PFSK-1 (cell line): ENCODE measurements at regions not wholly inside any gene's neighbourhood (a gene's known extent, or its start where the extent isn't known, plus 50 kb on each side); places are given as distances from the start of the nearest gene placed in this dataset.

Experiments
- FOXP2 ChIP-seq: optimal IDR thresholded peaks from 2 replicates; pipeline ENCODE3; 2011; ENCODE audit warnings: borderline replicate concordance, control low read depth, inconsistent platforms; ENCODE audit not compliant: insufficient read depth; ENCODE audit errors: extremely low read length, extremely low read depth
- POLR2AphosphoS5 ChIP-seq: IDR thresholded peaks from 2 replicates; pipeline ENCODE4 v1.6.1; 2012; ENCODE audit warnings: low read depth, mild to moderate bottlenecking, control low read depth, low read length, moderate library complexity
- REST ChIP-seq, 2 experiments: IDR thresholded peaks; 2 replicates each; pipeline versions ENCODE4 v1.6.1 to v1.8.0; 2011 to 2012; ENCODE audit warnings: low read depth in 2 of 2, low read length in 2 of 2, control low read depth in 1 of 2, inconsistent platforms in 1 of 2, mild to moderate bottlenecking in 1 of 2, moderate library complexity in 1 of 2; ENCODE audit not compliant: insufficient read depth in 1 of 2
- SIN3A ChIP-seq: IDR thresholded peaks from 2 replicates; pipeline ENCODE4 v1.6.1; 2012; ENCODE audit warnings: mild to moderate bottlenecking, low read length, moderate library complexity, borderline replicate concordance; ENCODE audit not compliant: insufficient read depth
- TAF1 ChIP-seq: IDR thresholded peaks from 2 replicates; pipeline ENCODE4 v1.6.1; 2012; ENCODE audit warnings: low read length, control low read depth, borderline replicate concordance; ENCODE audit not compliant: insufficient read depth

DNA sequence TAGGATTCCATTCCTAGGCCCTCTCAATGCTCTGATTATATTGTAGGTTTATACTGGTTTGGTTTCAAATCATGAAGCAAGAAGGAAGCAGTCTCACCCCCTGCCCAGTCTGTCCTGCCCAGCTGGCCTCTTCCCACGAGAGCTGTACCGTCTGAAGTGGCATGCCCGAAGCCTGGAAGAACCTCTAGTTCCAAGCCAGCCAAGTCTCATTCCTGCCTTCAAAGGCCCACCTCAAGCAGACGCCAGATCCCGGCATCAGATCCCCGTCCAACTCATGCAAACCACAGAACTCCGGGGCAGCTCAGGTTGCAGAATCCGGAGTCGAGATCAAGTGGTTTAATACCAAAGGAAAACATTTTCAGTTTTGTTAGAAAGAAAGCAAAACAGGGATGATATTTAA lies 234.4 kb downstream of the LPIN1 start:
- no peak for TF ChIP-seq SIN3A
- no peak for TF ChIP-seq POLR2AphosphoS5
- no peak for TF ChIP-seq REST (IDR thresholded peaks at IDR 0.05; ENCODE audit: insufficient read depth in 1 of 2, low read depth in 2 of 2, low read length in 2 of 2)
- TF ChIP-seq TAF1, result no peak
- TF ChIP-seq FOXP2, result no peak

DNA sequence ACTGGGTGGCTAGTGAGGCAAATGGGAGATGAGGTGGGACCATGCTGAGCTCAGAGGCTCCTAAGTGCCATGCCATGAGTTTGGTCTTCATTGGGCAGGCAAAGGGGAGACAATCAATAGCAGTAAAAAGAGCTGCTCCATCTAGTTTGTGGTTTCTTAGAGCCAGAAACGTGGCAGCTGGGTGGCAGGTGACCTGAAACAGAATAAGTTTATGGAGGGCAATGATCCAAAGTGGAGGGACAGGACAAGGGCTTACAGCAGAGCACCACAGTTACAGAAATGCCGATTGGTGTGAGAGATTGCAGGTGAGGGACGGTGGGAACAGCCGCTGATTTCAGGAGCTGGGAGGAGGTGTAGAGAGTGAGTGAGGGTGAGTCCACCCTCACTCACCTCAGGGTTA lies 237.0 kb downstream of the LPIN1 start:
- TF ChIP-seq SIN3A (no peak), TAF1 (no peak), POLR2AphosphoS5 (no peak), FOXP2 (no peak), REST (IDR thresholded peaks at IDR 0.05; ENCODE audit: insufficient read depth in 1 of 2, low read depth in 2 of 2, low read length in 2 of 2) (no peak)

- TF ChIP-seq POLR2AphosphoS5, result no peak
- no peak for TF ChIP-seq REST (IDR thresholded peaks at IDR 0.05; ENCODE audit: insufficient read depth in 1 of 2, low read depth in 2 of 2, low read length in 2 of 2)
- TF ChIP-seq TAF1, result no peak
- TF ChIP-seq SIN3A, result no peak
- no peak for TF ChIP-seq FOXP2
These were observed 237.4 kb downstream of the LPIN1 start for GRCh38 chr2:11983870-11984269.

GRCh38 chr2:11984316-11985158 lies 238.1 kb downstream of the LPIN1 start:
- no peak for TF ChIP-seq POLR2AphosphoS5
- TF ChIP-seq FOXP2, result no peak
- no peak for TF ChIP-seq REST (IDR thresholded peaks at IDR 0.05; ENCODE audit: insufficient read depth in 1 of 2, low read depth in 2 of 2, low read length in 2 of 2)
- no peak for TF ChIP-seq SIN3A
- no peak for TF ChIP-seq TAF1
